HCT116 (cell line): ENCODE measurements at regions not wholly inside any gene's neighbourhood (a gene's known extent, or its start where the extent isn't known, plus 50 kb on each side); places are given as distances from the start of the nearest gene placed in this dataset.

Source experiments
- ATAC-seq: fragments of 200-7000 bp; cut with Tn5 transposase; 2 replicates; pipeline ENCODE4 v1.9.1; 2020; ENCODE audit warnings: mild to moderate bottlenecking, moderate library complexity
- BruUV-seq: library from RNA; stranded (reverse); fragments of 400-500 nt; replicated peaks from 2 replicates; lab custom pipeline; 2021; lab: Mats Ljungman, UMichigan
- CTCF ChIA-PET: fragments of 300-600 bp; sonication (Branson Sonifier 250); formaldehyde crosslinking; loops from one replicate; lab custom pipeline; 2021; ENCODE audit warnings: antibody characterized with exemption; lab: Charles Lee
- POLR2A ChIA-PET: fragments of 300-600, 350-600 bp; sonication (Branson Sonifier 250); formaldehyde crosslinking; loops from one replicate; lab custom pipeline; 2021; ENCODE audit warnings: antibody characterized with exemption; lab: Charles Lee
- RAD21 ChIA-PET, 2 experiments: fragments of 300-600 bp; sonication (Branson Sonifier 250); formaldehyde crosslinking; loops; one replicate each; lab custom pipeline; 2023; ENCODE audit warnings: low total read pairs in 2 of 2; ENCODE audit not compliant: uncharacterized antibody in 2 of 2, unreplicated experiment in 2 of 2, low non-redundant PET in 1 of 2; lab: Charles Lee
- DNase-seq: peaks from one replicate; pipeline ENCODE4 v3.0.0-alpha.2; 2010; ENCODE audit warnings: low read depth, low spot score
- H2AFZ ChIP-seq: fragments of 200-600 bp; shearing (Covaris generic), sonication (generic); 2 replicates; pipeline ENCODE4 v1.6.1; 2017; ENCODE audit warnings: low read depth, mixed run types, mixed read lengths, antibody characterized with exemption, low read length; ENCODE audit not compliant: poor library complexity, severe bottlenecking
- H3K27ac ChIP-seq: 2 replicates; pipeline ENCODE4 v1.5.1; 2012; ENCODE audit warnings: low read depth, low read length
- H3K27me3 ChIP-seq: fragments of 200-600 bp; sonication (generic); 2 replicates; pipeline ENCODE4 v1.6.1; 2016; ENCODE audit warnings: mixed run types, low read length, mixed read lengths; ENCODE audit not compliant: insufficient read depth
- H3K36me3 ChIP-seq, 2 experiments: fragments of 200-500 bp in 1 of 2; fragments of 200-600 bp in 1 of 2; sonication (Bioruptor generic) in 1 of 2; sonication (generic) in 1 of 2; 2 replicates each; pipeline versions ENCODE4 v1.5.1 to v1.6.1; 2014 to 2016; ENCODE audit warnings: low read length in 2 of 2, inconsistent platforms in 1 of 2, mixed read lengths in 1 of 2, mixed run types in 1 of 2; ENCODE audit not compliant: insufficient read depth in 2 of 2, control insufficient read depth in 1 of 2
- H3K4me1 ChIP-seq, 2 experiments: fragments of 200-600 bp in 1 of 2; sonication (generic) in 1 of 2; 2 replicates each; pipeline versions ENCODE4 v1.5.1 to v1.6.1; 2012 to 2017; ENCODE audit warnings: low read length in 2 of 2, inconsistent platforms in 1 of 2, mild to moderate bottlenecking in 1 of 2, mixed read lengths in 1 of 2, mixed run types in 1 of 2, moderate library complexity in 1 of 2; ENCODE audit not compliant: insufficient read depth in 2 of 2, control insufficient read depth in 1 of 2
- H3K4me2 ChIP-seq: fragments of 200-600 bp; sonication (generic); 2 replicates; pipeline ENCODE4 v1.6.1; 2017; ENCODE audit warnings: mixed run types, low read length, mixed read lengths
- H3K4me3 ChIP-seq, 2 experiments: fragments of 200-600 bp in 1 of 2; sonication (generic) in 1 of 2; replicated peaks in 1 of 2; 2 replicates each; pipeline ENCODE4 v1.5.1; 2011 to 2016; ENCODE audit warnings: low read length in 2 of 2, control low read depth in 1 of 2, low read depth in 1 of 2, mild to moderate bottlenecking in 1 of 2, mixed read lengths in 1 of 2, mixed run types in 1 of 2
- H3K79me2 ChIP-seq: fragments of 200-600 bp; sonication (generic); 2 replicates; pipeline ENCODE4 v1.6.1; 2017; ENCODE audit warnings: mild to moderate bottlenecking, mixed run types, low read length, moderate library complexity, mixed read lengths; ENCODE audit not compliant: insufficient read depth
- H3K9ac ChIP-seq: fragments of 200-600 bp; sonication (generic); 2 replicates; pipeline ENCODE4 v1.6.1; 2016; ENCODE audit warnings: low read length, mixed read lengths
- H3K9me2 ChIP-seq: fragments of 200-600 bp; sonication (generic), shearing (Covaris generic); 2 replicates; pipeline ENCODE4 v1.6.1; 2017; ENCODE audit warnings: mixed run types, mild to moderate bottlenecking, moderate library complexity; ENCODE audit not compliant: insufficient read depth
- H3K9me3 ChIP-seq, 2 experiments: fragments of 200-500 bp in 1 of 2; fragments of 200-600 bp in 1 of 2; sonication (Bioruptor generic) in 1 of 2; sonication (generic) in 1 of 2; 2 replicates each; pipeline ENCODE4 v1.6.1; 2014 to 2017; ENCODE audit warnings: low read length in 2 of 2, mixed read lengths in 2 of 2, inconsistent platforms in 1 of 2, low read depth in 1 of 2, mild to moderate bottlenecking in 1 of 2, mixed run types in 1 of 2, moderate library complexity in 1 of 2; ENCODE audit not compliant: control insufficient read depth in 1 of 2, insufficient read depth in 1 of 2
- H4K20me1 ChIP-seq: fragments of 200-600 bp; sonication (generic), shearing (Covaris generic); 2 replicates; pipeline ENCODE4 v1.6.1; 2017; ENCODE audit warnings: mixed run types, mild to moderate bottlenecking, moderate library complexity; ENCODE audit not compliant: insufficient read depth
- CBX3 ChIP-seq: IDR thresholded peaks from 2 replicates; pipeline ENCODE4 v1.6.1; 2012; ENCODE audit warnings: low read depth
- CEBPB ChIP-seq: IDR thresholded peaks from 2 replicates; pipeline ENCODE4 v1.6.1; 2012; ENCODE audit warnings: low read depth
- EGR1 ChIP-seq: IDR thresholded peaks from 2 replicates; pipeline ENCODE4 v1.6.1; 2012; ENCODE audit warnings: low read depth
- ELF1 ChIP-seq: IDR thresholded peaks from 2 replicates; pipeline ENCODE4 v1.6.1; 2012; ENCODE audit warnings: low read depth, borderline replicate concordance
- FOSL1 ChIP-seq: IDR thresholded peaks from 2 replicates; pipeline ENCODE4 v1.6.1; 2012; ENCODE audit warnings: low read depth
- POLR2A ChIP-seq: IDR thresholded peaks from 2 replicates; pipeline ENCODE4 v1.7.0; 2011; ENCODE audit warnings: borderline replicate concordance; ENCODE audit not compliant: insufficient read depth, insufficient read length; ENCODE audit errors: extremely low read depth
- POLR2AphosphoS5 ChIP-seq: IDR thresholded peaks from 2 replicates; pipeline ENCODE4 v1.6.1; 2011; ENCODE audit warnings: mild to moderate bottlenecking, low read depth, low read length, moderate library complexity
- RAD21 ChIP-seq: IDR thresholded peaks from 2 replicates; pipeline ENCODE4 v1.6.1; 2012; ENCODE audit warnings: low read depth, mild to moderate bottlenecking
- SIN3A ChIP-seq: IDR thresholded peaks from 2 replicates; pipeline ENCODE4 v1.6.1; 2012; ENCODE audit warnings: low read depth
- SP1 ChIP-seq: IDR thresholded peaks from 2 replicates; pipeline ENCODE4 v1.6.1; 2012; ENCODE audit warnings: low read depth
- SRF ChIP-seq: IDR thresholded peaks from 2 replicates; pipeline ENCODE4 v1.6.1; 2012; ENCODE audit warnings: low read depth
- TCF7L2 ChIP-seq: IDR thresholded peaks from 2 replicates; pipeline ENCODE4 v1.7.0; 2011; ENCODE audit warnings: borderline replicate concordance, inconsistent platforms; ENCODE audit not compliant: insufficient read depth, insufficient read length; ENCODE audit errors: extremely low read depth
- ZNF274 ChIP-seq: fragments of 200-500 bp; sonication (Bioruptor generic); IDR thresholded peaks from 2 replicates; pipeline ENCODE4 v1.6.1; 2014; ENCODE audit warnings: mild to moderate bottlenecking, low read depth, low read length, inconsistent platforms
- intact Hi-C: fragments of 100-400 bp; cut with micrococcal nuclease; formaldehyde crosslinking; loops from 2 replicates; pipeline ENCODE4 v1.10.0; 2022
- TF ChIP-seq, protein P1 (sequence below): IDR thresholded peaks from 2 replicates; pipeline ENCODE4 v1.6.1; 2012
- TF ChIP-seq, protein P2 (sequence below): IDR thresholded peaks from 2 replicates; pipeline ENCODE4 v1.6.1; 2011; ENCODE audit warnings: mild to moderate bottlenecking, low read length, moderate library complexity; ENCODE audit not compliant: insufficient replicate concordance; ENCODE audit errors: extremely low read depth
- TF ChIP-seq, protein P3 (sequence below): IDR thresholded peaks from 2 replicates; pipeline ENCODE4 v1.6.1; 2012

DNA sequence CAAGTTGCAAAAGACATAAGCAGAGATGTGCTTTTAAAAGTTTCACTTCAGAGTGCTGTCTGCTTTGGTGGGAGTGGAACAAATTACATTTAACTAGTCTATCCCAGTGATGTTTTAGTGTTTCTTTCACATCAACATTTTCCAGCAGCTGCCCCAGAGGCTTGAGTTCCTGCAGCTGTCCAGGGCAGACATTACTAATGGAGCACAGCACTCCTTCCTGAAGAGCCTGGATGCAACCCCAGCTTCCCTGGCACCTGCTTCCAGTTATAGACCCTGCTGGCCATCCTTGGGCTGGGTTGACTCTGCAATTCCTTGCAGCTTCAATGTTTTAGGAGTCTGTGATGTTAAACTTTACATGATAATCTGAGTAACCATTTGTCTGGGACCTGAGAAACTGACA, 61.4 kb upstream of the PIRT start:
- RAD21 ChIA-PET, result no interaction called here
- Histone ChIP-seq H3K9me2 (no peaks in the 10 kb centered on the region), H3K9me3 (no peaks in the 10 kb centered on the region), H3K36me3 (no peaks in the 10 kb centered on the region), H3K27me3 (no peaks in the 10 kb centered on the region), H3K4me1 (no peaks in the 10 kb centered on the region), H3K9ac (no peak overlapping the region), H3K4me3 (no peak overlapping the region), H3K4me2 (no peak overlapping the region), H3K79me2 (no peaks in the 10 kb centered on the region), H2AFZ (no peak overlapping the region), H3K27ac (no peak overlapping the region), H4K20me1 (no peaks in the 10 kb centered on the region)
- no peak for ATAC-seq
- no peak for DNase-seq
- no peak for TF ChIP-seq CEBPB
- no peak for TF ChIP-seq FOSL1
- TF ChIP-seq TCF7L2, result no peak
- TF ChIP-seq EGR1, result no peak
- TF ChIP-seq POLR2AphosphoS5, result no peak
- no peak for TF ChIP-seq SIN3A
- TF ChIP-seq, protein P1, sequence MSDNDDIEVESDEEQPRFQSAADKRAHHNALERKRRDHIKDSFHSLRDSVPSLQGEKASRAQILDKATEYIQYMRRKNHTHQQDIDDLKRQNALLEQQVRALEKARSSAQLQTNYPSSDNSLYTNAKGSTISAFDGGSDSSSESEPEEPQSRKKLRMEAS, result no peak
- TF ChIP-seq, protein P2, sequence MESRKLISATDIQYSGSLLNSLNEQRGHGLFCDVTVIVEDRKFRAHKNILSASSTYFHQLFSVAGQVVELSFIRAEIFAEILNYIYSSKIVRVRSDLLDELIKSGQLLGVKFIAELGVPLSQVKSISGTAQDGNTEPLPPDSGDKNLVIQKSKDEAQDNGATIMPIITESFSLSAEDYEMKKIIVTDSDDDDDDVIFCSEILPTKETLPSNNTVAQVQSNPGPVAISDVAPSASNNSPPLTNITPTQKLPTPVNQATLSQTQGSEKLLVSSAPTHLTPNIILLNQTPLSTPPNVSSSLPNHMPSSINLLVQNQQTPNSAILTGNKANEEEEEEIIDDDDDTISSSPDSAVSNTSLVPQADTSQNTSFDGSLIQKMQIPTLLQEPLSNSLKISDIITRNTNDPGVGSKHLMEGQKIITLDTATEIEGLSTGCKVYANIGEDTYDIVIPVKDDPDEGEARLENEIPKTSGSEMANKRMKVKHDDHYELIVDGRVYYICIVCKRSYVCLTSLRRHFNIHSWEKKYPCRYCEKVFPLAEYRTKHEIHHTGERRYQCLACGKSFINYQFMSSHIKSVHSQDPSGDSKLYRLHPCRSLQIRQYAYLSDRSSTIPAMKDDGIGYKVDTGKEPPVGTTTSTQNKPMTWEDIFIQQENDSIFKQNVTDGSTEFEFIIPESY, result no peak
- TF ChIP-seq SP1, result no peak
- TF ChIP-seq POLR2A, result no peak
- CTCF ChIA-PET, result no interaction called here
- BruUV-seq, result no TSS peak
- POLR2A ChIA-PET, result no interaction called here
- intact Hi-C loops, result no loop called here

DNA sequence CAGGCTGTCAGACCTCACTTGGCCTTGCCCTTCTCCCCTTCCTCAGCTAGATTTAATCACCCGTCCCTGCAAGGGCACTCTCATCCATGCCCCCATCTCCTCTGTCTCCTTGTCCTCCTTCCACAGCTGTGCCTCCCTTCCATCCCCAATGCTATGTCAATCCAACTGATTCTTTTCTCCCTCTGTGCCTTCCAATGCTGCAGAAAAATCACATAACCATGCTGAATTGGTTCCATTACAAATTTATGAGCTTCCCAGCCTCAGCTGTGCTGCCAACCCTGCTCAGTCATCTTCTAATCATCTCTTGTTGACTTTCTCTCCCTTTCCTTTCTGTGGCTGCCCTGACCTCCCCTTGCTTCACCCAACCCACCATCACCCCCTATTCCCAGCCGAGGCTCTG, 56.3 kb upstream of the PIRT start:
- intact Hi-C loops, result no loop called here
- Histone ChIP-seq H3K27ac (no peak overlapping the region), H3K4me3 (no peak overlapping the region), H3K27me3 (no peaks in the 10 kb centered on the region), H3K4me2 (no peak overlapping the region), H3K36me3 (no peaks in the 10 kb centered on the region), H4K20me1 (no peaks in the 10 kb centered on the region), H3K4me1 (no peaks in the 10 kb centered on the region), H2AFZ (no peak overlapping the region), H3K9ac (no peak overlapping the region), H3K9me3 (no peaks in the 10 kb centered on the region), H3K79me2 (no peaks in the 10 kb centered on the region), H3K9me2 (no peaks in the 10 kb centered on the region)
- DNase-seq (no peak), ATAC-seq (no peak)
- ChIA-PET CTCF (no interaction called here), RAD21 (no interaction called here), POLR2A (no interaction called here)
- TF ChIP-seq SP1 (no peak), FOSL1 (no peak), CBX3 (no peak), POLR2AphosphoS5 (no peak), RAD21 (no peak), ZNF274 (no peak), SRF (no peak), ELF1 (no peak), SIN3A (no peak), POLR2A (no peak)
- TF ChIP-seq, protein P2, result no peak
- TF ChIP-seq, protein P1, result no peak
- TF ChIP-seq, protein P3, sequence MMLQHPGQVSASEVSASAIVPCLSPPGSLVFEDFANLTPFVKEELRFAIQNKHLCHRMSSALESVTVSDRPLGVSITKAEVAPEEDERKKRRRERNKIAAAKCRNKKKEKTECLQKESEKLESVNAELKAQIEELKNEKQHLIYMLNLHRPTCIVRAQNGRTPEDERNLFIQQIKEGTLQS, result no peak
- BruUV-seq, result no TSS peak
